ENCODE measurements at regions not wholly inside any gene's neighbourhood (a gene's known extent, or its start where the extent isn't known, plus 50 kb on each side); places are given as distances from the start of the nearest gene placed in this dataset.

GRCh38 chr14:56371737-56372136, 207.9 kb upstream of the TMEM260 start:
- TF ChIP-seq CTCF (IDR thresholded peaks at IDR 0.05) = no peak
- no peak for TF ChIP-seq POLR2AphosphoS5 (IDR thresholded peaks at IDR 0.05)
- TF ChIP-seq POLR2A (IDR thresholded peaks at IDR 0.05; ENCODE audit: low read depth) = no peak

All from esophagus muscularis mucosa (tissue), 3 donors.